Spinal cord (tissue), 9 donors: ENCODE measurements at regions not wholly inside any gene's neighbourhood (a gene's known extent, or its start where the extent isn't known, plus 50 kb on each side); places are given as distances from the start of the nearest gene placed in this dataset.
A peak's percentile ranks its signal among the peaks of the same experiment; 100 is the strongest.

Experiments
- DNase-seq, 6 donors: peaks; one replicate each; pipeline versions ENCODE4 v3.0.0 to v3.0.0-alpha.2; 2013 to 2015; ENCODE audit warnings: low spot score in 6 of 6, low read depth in 4 of 6
- H3K27ac ChIP-seq: one replicate; pipeline ENCODE4 v1.5.1; 2013; ENCODE audit warnings: low read depth, low read length, control low read depth
- H3K27me3 ChIP-seq: one replicate; pipeline ENCODE4 v1.6.1; 2013; ENCODE audit warnings: low read length; ENCODE audit not compliant: control insufficient read depth, insufficient read depth
- H3K36me3 ChIP-seq: one replicate; pipeline ENCODE4 v1.6.1; 2013; ENCODE audit warnings: low read length; ENCODE audit not compliant: control insufficient read depth, insufficient read depth
- H3K4me1 ChIP-seq: one replicate; pipeline ENCODE4 v1.6.1; 2013; ENCODE audit warnings: low read length; ENCODE audit not compliant: control insufficient read depth, insufficient read depth
- H3K4me3 ChIP-seq: one replicate; pipeline ENCODE4 v1.5.1; 2013; ENCODE audit warnings: low read depth, low read length, control low read depth
- H3K9me3 ChIP-seq: one replicate; pipeline ENCODE4 v1.6.1; 2013; ENCODE audit warnings: low read length; ENCODE audit not compliant: control insufficient read depth, insufficient read depth
- WGBS: methylation state at CpG from one replicate; pipeline ENCODE4 v1.1.5; 2013; ENCODE audit warnings: missing lambda C conversion rate; ENCODE audit not compliant: insufficient coverage; 5-methylcytosine and 5-hydroxymethylcytosine counted together
- donor health status: healthy.

- H3K27ac ChIP-seq, result no peak overlapping the region
- H3K4me1 ChIP-seq, result peaks cover 15% of the 10 kb centered on the region
- H3K27me3 ChIP-seq, result peaks cover 4% of the 10 kb centered on the region
- WGBS, result 73% methylated on average over 28 of the region's 31 CpGs
- no peaks in the 10 kb centered on the region for H3K9me3 ChIP-seq
- DNase-seq, result no peak
- H3K4me3 ChIP-seq, result no peak overlapping the region
- no peaks in the 10 kb centered on the region for H3K36me3 ChIP-seq
Measured at GRCh38 chr10:129415215-129416140, 51.6 kb upstream of the MGMT start.

- DNase-seq, result no peak
- Histone ChIP-seq H3K27me3 (peaks cover 2% of the 10 kb centered on the region), H3K4me1 (peaks cover 15% of the 10 kb centered on the region)
Measured at GRCh38 chr10:129416155-129416554, 50.9 kb upstream of the MGMT start.

GRCh38 chr10:129416956-129417765, 49.9 kb upstream of the MGMT start:
- H3K27me3 ChIP-seq, result peaks cover 2% of the 10 kb centered on the region
- no peak overlapping the region for H3K4me3 ChIP-seq
- DNase-seq, result peak in 2 of 6 donors; percentile 54 to 71
- no peak overlapping the region for H3K27ac ChIP-seq
- H3K36me3 ChIP-seq, result no peaks in the 10 kb centered on the region
- peaks cover 20% of the 10 kb centered on the region for H3K4me1 ChIP-seq
- 67% methylated on average over 9 of the region's 14 CpGs for WGBS
- no peaks in the 10 kb centered on the region for H3K9me3 ChIP-seq

More at GRCh38 chr10:129416155-129416554, 50.9 kb upstream of the MGMT start:
- Histone ChIP-seq H3K4me3 (no peak overlapping the region), H3K27ac (no peak overlapping the region), H3K36me3 (no peaks in the 10 kb centered on the region), H3K9me3 (no peaks in the 10 kb centered on the region)
- 93% methylated on average over 3 of the region's 8 CpGs for WGBS
